ENCODE measurements at regions not wholly inside any gene's neighbourhood (a gene's known extent, or its start where the extent isn't known, plus 50 kb on each side); places are given as distances from the start of the nearest gene placed in this dataset.

GRCh38 chr14:83702619-83703018, 1827.3 kb upstream of the FLRT2 start:
- no peaks in the 10 kb centered on the region for H3K4me1 ChIP-seq (replicated peaks)
- no peak for DNase-seq (ENCODE audit: low spot score)
- H3K4me3 ChIP-seq = no peak overlapping the region
- TF ChIP-seq POLR2AphosphoS5 (IDR thresholded peaks at IDR 0.05) (no peak), CTCF (IDR thresholded peaks at IDR 0.05) (no peak), POLR2A (IDR thresholded peaks at IDR 0.05) (no peak)
- H3K36me3 ChIP-seq = no peaks in the 10 kb centered on the region
- intact Hi-C loops (cut with DNase I) = no loop called here
- no peaks in the 10 kb centered on the region for H3K27me3 ChIP-seq (replicated peaks; ENCODE audit: insufficient read depth)
- WGBS = 75% methylated on average over 1 of the region's 1 CpG
- H3K27ac ChIP-seq = no peak overlapping the region
- H3K9me3 ChIP-seq = no peaks in the 10 kb centered on the region

GRCh38 chr14:83706231-83706954, 1823.6 kb upstream of the FLRT2 start:
- no peaks in the 10 kb centered on the region for H3K27me3 ChIP-seq (replicated peaks; ENCODE audit: insufficient read depth)
- H3K4me1 ChIP-seq (replicated peaks) = no peaks in the 10 kb centered on the region
- 71% methylated on average over 4 of the region's 4 CpGs for WGBS
- intact Hi-C loops (cut with DNase I) = no loop called here
- no peak overlapping the region for H3K27ac ChIP-seq
- no peak overlapping the region for H3K4me3 ChIP-seq
- no peaks in the 10 kb centered on the region for H3K9me3 ChIP-seq
- no peak for DNase-seq (ENCODE audit: low spot score)
- no peak for TF ChIP-seq CTCF (IDR thresholded peaks at IDR 0.05)
- no peak for TF ChIP-seq POLR2AphosphoS5 (IDR thresholded peaks at IDR 0.05)
- TF ChIP-seq POLR2A (IDR thresholded peaks at IDR 0.05) = no peak
- no peaks in the 10 kb centered on the region for H3K36me3 ChIP-seq

GRCh38 chr14:83707056-83707455, 1822.9 kb upstream of the FLRT2 start:
- Histone ChIP-seq H3K4me1 (replicated peaks) (no peaks in the 10 kb centered on the region), H3K9me3 (no peaks in the 10 kb centered on the region), H3K27ac (no peak overlapping the region), H3K27me3 (replicated peaks; ENCODE audit: insufficient read depth) (no peaks in the 10 kb centered on the region), H3K4me3 (no peak overlapping the region), H3K36me3 (no peaks in the 10 kb centered on the region)
- no peak for DNase-seq (ENCODE audit: low spot score)
- no peak for TF ChIP-seq CTCF (IDR thresholded peaks at IDR 0.05)
- TF ChIP-seq POLR2AphosphoS5 (IDR thresholded peaks at IDR 0.05) = no peak
- no peak for TF ChIP-seq POLR2A (IDR thresholded peaks at IDR 0.05)
- intact Hi-C loops (cut with DNase I) = no loop called here
- WGBS = 77% methylated on average over 2 of the region's 2 CpGs

GRCh38 chr14:83709116-83709515, 1820.8 kb upstream of the FLRT2 start:
- Histone ChIP-seq H3K4me3 (no peak overlapping the region), H3K36me3 (no peaks in the 10 kb centered on the region), H3K27me3 (replicated peaks; ENCODE audit: insufficient read depth) (no peaks in the 10 kb centered on the region), H3K27ac (no peak overlapping the region), H3K4me1 (replicated peaks) (no peaks in the 10 kb centered on the region), H3K9me3 (no peaks in the 10 kb centered on the region)
- intact Hi-C loops (cut with DNase I) = no loop called here
- TF ChIP-seq CTCF (IDR thresholded peaks at IDR 0.05) (no peak), POLR2AphosphoS5 (IDR thresholded peaks at IDR 0.05) (no peak), POLR2A (IDR thresholded peaks at IDR 0.05) (no peak)
- no peak for DNase-seq (ENCODE audit: low spot score)

GRCh38 chr14:83711046-83711445, 1818.9 kb upstream of the FLRT2 start:
- no peak for DNase-seq (ENCODE audit: low spot score)
- Histone ChIP-seq H3K27me3 (replicated peaks; ENCODE audit: insufficient read depth) (no peaks in the 10 kb centered on the region), H3K9me3 (no peaks in the 10 kb centered on the region), H3K36me3 (no peaks in the 10 kb centered on the region), H3K4me1 (replicated peaks) (no peaks in the 10 kb centered on the region), H3K4me3 (no peak overlapping the region), H3K27ac (no peak overlapping the region)
- TF ChIP-seq CTCF (IDR thresholded peaks at IDR 0.05) = no peak
- TF ChIP-seq POLR2A (IDR thresholded peaks at IDR 0.05) = no peak
- no peak for TF ChIP-seq POLR2AphosphoS5 (IDR thresholded peaks at IDR 0.05)
- intact Hi-C loops (cut with DNase I) = no loop called here
- WGBS = 98% methylated on average over 2 of the region's 2 CpGs

Data from prostate gland (tissue), 2 donors.